Esophagus muscularis mucosa (tissue), 4 donors: ENCODE measurements at regions not wholly inside any gene's neighbourhood (a gene's known extent, or its start where the extent isn't known, plus 50 kb on each side); places are given as distances from the start of the nearest gene placed in this dataset.
A peak's percentile ranks its signal among the peaks of the same experiment; 100 is the strongest.

Experiments
- DNase-seq: peaks from one replicate; pipeline ENCODE4 v3.0.0-alpha.2; 2017; ENCODE audit errors: extremely low spot score
- H3K27ac ChIP-seq, 4 donors: fragments of 200-600 bp; sonication (generic); replicated peaks in 1 of 4; 1 replicate in 3 of 4; 2 replicates in 1 of 4; pipeline ENCODE4 v1.5.1; 2016 to 2019; ENCODE audit warnings: mild to moderate bottlenecking in 1 of 4
- H3K27me3 ChIP-seq, 4 donors: fragments of 200-600 bp; sonication (generic); one replicate each; pipeline versions ENCODE4 v1.5.1 to v1.6.0; 2016 to 2019
- H3K36me3 ChIP-seq, 4 donors: fragments of 200-600 bp; sonication (generic); one replicate each; pipeline ENCODE4 v1.5.1; 2016 to 2019
- H3K4me1 ChIP-seq, 4 donors: fragments of 200-600 bp; sonication (generic); one replicate each; pipeline ENCODE4 v1.5.1; 2016 to 2019
- H3K4me3 ChIP-seq, 4 donors: fragments of 200-600 bp; sonication (generic); 1 replicate in 2 of 4; 2 replicates in 2 of 4; pipeline ENCODE4 v1.5.1; 2016 to 2019; ENCODE audit warnings: mild to moderate bottlenecking in 4 of 4, moderate library complexity in 1 of 4
- H3K9me3 ChIP-seq, 4 donors: fragments of 200-600 bp; sonication (generic); 1 replicate in 3 of 4; 2 replicates in 1 of 4; pipeline ENCODE4 v1.5.1; 2016 to 2019
- EP300 ChIP-seq: sonication (generic); formaldehyde crosslinking; IDR thresholded peaks from one replicate; pipeline ENCODE4 v1.6.1; 2017; ENCODE audit warnings: antibody characterized with exemption
- POLR2A ChIP-seq: fragments of 450-650 bp; IDR thresholded peaks from one replicate; pipeline ENCODE4 v1.6.1; 2017; ENCODE audit warnings: antibody characterized with exemption, moderate library complexity, mild to moderate bottlenecking, low read depth
- POLR2AphosphoS5 ChIP-seq, 2 donors: sonication (generic); formaldehyde crosslinking; IDR thresholded peaks; one replicate each; pipeline ENCODE4 v1.6.1; 2017; ENCODE audit warnings: antibody characterized with exemption in 2 of 2
- WGBS: methylation state at CpG from one replicate; pipeline ENCODE4 v1.1.5; 2018; 5-methylcytosine and 5-hydroxymethylcytosine counted together
- intact Hi-C: fragments of 100-400 bp; cut with DNase I; formaldehyde crosslinking; loops from one replicate; pipeline ENCODE4 v1.15.1; 2023
- TF ChIP-seq, protein P1 (sequence below), 3 experiments: fragments of 200-600 bp in 2 of 3; fragments of 450-650 bp in 1 of 3; sonication (generic) in 2 of 3; IDR thresholded peaks; one replicate each; pipeline ENCODE4 v1.5.1; 2017 to 2019; ENCODE audit warnings: antibody characterized with exemption in 3 of 3, mild to moderate bottlenecking in 2 of 3, moderate library complexity in 1 of 3

DNA sequence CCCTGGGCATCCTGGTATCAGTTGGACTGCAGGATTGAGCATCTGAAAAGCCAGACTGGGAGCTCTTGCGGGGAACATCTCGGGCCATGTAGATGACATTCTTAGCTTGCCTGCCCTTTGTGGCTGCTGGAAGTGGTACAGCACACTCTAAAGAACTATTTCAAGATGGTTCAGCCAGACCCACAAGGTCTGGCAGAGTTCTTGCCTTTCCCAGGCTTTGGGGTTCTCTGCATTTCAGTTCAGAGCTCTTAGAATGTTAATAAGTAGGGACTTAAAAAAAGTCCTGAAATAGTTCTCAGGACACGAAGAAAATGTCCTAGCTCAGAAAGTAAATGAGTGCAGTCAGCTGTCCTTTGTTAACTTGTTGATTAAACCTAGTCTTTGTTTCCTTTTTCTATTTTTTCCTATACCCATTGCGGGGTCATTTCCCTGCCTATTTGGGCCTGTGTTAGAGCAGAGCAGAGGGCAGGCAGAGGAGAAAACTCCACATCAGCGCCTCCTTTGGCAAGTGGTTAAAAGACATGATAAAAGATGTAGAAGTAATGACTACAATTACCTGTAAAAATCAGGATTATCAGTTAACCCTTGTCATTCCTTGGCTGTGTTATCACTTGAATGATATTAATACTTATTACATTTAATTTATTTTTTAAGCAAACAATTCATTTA is 291.5 kb downstream of the ZSWIM6 start:
- DNase-seq: no peak
- H3K27ac ChIP-seq: peak overlapping the region in 1 of 4 donors; percentile 12
- peaks cover 18 to 48% (median 46%) of the 10 kb centered on the region in 4 donors for H3K4me1 ChIP-seq
- H3K4me3 ChIP-seq: no peak overlapping the region
- intact Hi-C loops: no loop called here
- 85% methylated on average over 5 of the region's 5 CpGs for WGBS
- no peaks in the 10 kb centered on the region for H3K36me3 ChIP-seq
- no peaks in the 10 kb centered on the region for H3K27me3 ChIP-seq
- no peaks in the 10 kb centered on the region for H3K9me3 ChIP-seq
- no peak for TF ChIP-seq POLR2AphosphoS5 (IDR thresholded peaks at IDR 0.05)
- TF ChIP-seq, protein P1, sequence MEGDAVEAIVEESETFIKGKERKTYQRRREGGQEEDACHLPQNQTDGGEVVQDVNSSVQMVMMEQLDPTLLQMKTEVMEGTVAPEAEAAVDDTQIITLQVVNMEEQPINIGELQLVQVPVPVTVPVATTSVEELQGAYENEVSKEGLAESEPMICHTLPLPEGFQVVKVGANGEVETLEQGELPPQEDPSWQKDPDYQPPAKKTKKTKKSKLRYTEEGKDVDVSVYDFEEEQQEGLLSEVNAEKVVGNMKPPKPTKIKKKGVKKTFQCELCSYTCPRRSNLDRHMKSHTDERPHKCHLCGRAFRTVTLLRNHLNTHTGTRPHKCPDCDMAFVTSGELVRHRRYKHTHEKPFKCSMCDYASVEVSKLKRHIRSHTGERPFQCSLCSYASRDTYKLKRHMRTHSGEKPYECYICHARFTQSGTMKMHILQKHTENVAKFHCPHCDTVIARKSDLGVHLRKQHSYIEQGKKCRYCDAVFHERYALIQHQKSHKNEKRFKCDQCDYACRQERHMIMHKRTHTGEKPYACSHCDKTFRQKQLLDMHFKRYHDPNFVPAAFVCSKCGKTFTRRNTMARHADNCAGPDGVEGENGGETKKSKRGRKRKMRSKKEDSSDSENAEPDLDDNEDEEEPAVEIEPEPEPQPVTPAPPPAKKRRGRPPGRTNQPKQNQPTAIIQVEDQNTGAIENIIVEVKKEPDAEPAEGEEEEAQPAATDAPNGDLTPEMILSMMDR (IDR thresholded peaks at IDR 0.05): peak in 1 of 3 experiments; percentile 15

GRCh38 chr5:61624553-61625136 is 292.6 kb downstream of the ZSWIM6 start:
- 63% methylated on average over 3 of the region's 3 CpGs for WGBS
- Histone ChIP-seq H3K4me3 (peak overlapping the region in 3 of 4 donors; percentile 66 to 75 (median 75)), H3K36me3 (no peaks in the 10 kb centered on the region), H3K27ac (peak overlapping the region; percentile 81 to 91 (median 87)), H3K4me1 (peaks cover 18 to 48% (median 44%) of the 10 kb centered on the region in 4 donors), H3K9me3 (no peaks in the 10 kb centered on the region), H3K27me3 (no peaks in the 10 kb centered on the region)
- intact Hi-C loops: loop anchor here (5.0 kb wide), 1 partner anchor 217 kb away; no protein-coding TSS in a partner anchor
- TF ChIP-seq POLR2AphosphoS5 (IDR thresholded peaks at IDR 0.05) (no peak), EP300 (no peak), POLR2A (no peak)
- TF ChIP-seq, protein P1 (IDR thresholded peaks at IDR 0.05): no peak
- DNase-seq: no peak

- Histone ChIP-seq H3K27me3 (no peaks in the 10 kb centered on the region), H3K9me3 (no peaks in the 10 kb centered on the region), H3K36me3 (no peaks in the 10 kb centered on the region), H3K4me3 (peak overlapping the region; percentile 64 to 75 (median 70)), H3K27ac (peak overlapping the region; percentile 81 to 91 (median 87)), H3K4me1 (peaks cover 18 to 42% (median 39%) of the 10 kb centered on the region in 4 donors)
- WGBS: 41% methylated on average over 11 of the region's 11 CpGs
- TF ChIP-seq POLR2A (no peak), EP300 (no peak), POLR2AphosphoS5 (IDR thresholded peaks at IDR 0.05) (no peak)
- TF ChIP-seq, protein P1 (IDR thresholded peaks at IDR 0.05): no peak
- no peak for DNase-seq
- intact Hi-C loops: loop anchor here (5.0 kb wide), 1 partner anchor 218 kb away; no protein-coding TSS in a partner anchor
Observed at GRCh38 chr5:61625137-61625561, 293.1 kb downstream of the ZSWIM6 start.

DNA sequence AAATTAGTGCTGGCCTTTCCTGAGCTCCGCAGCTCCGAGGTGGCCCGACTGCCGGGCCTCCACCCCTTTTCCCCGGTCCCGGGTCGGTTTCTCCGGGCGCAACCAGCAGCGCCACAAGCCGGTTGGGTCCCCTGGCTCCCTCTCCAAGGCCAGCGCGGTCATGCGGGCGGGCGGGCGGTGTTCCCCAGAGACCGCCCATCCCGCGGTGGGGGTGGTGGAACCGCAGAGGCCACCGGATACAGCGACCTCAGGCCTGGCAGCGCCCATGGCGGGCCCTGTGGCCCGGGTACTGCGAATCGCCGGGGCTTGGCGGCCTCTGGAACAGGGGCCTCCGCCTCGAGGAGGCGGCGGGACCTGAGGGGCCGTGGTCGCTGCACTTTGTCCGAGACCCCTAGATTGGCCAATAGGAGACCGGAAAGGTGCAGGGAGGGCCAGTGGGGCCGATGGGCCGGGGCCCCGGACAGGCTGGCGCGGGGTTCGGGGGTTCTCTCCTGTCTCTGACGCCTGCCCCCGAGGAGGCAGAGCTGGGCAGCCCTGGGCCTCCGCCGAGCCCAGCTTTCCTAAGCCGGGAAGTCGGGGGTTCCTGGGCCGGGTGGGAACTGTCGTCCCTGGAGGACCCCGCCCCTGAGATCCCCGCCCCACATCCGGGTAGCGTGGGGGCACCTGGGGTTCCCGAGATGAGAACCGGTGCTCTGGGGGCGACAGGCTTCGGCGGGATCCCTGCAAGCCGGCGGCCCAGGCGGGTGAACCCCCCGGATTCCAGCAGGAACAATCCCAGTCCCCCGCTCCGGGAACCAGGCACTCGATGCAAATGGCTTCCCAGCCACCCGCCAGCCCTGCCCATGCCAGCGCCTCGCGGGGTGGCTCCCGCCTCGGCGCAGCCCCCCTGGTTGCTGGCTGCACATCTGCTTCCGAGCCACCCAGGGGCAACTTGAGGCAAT is 293.9 kb downstream of the ZSWIM6 start:
- 14% methylated on average over 13 of the region's 76 CpGs for WGBS
- Histone ChIP-seq H3K27me3 (no peaks in the 10 kb centered on the region), H3K9me3 (no peaks in the 10 kb centered on the region), H3K4me1 (peaks cover 19 to 34% (median 31%) of the 10 kb centered on the region in 4 donors), H3K27ac (peak overlapping the region; percentile 81 to 91 (median 87)), H3K4me3 (peak overlapping the region; percentile 64 to 75 (median 70)), H3K36me3 (no peaks in the 10 kb centered on the region)
- no peak for DNase-seq
- TF ChIP-seq POLR2AphosphoS5 (IDR thresholded peaks at IDR 0.05) (peak; percentile 39 to 62), POLR2A (no peak)
- intact Hi-C loops: loop anchor here (5.0 kb wide), 1 partner anchor 219 kb away; no protein-coding TSS in a partner anchor
